ENCODE measurements at regions not wholly inside any gene's neighbourhood (a gene's known extent, or its start where the extent isn't known, plus 50 kb on each side); places are given as distances from the start of the nearest gene placed in this dataset.
"Not testable (repeated sequence)": the region's sequence is repeated elsewhere in the genome, so short reads cannot be mapped to it uniquely, and the experiment has no call there.

DNA sequence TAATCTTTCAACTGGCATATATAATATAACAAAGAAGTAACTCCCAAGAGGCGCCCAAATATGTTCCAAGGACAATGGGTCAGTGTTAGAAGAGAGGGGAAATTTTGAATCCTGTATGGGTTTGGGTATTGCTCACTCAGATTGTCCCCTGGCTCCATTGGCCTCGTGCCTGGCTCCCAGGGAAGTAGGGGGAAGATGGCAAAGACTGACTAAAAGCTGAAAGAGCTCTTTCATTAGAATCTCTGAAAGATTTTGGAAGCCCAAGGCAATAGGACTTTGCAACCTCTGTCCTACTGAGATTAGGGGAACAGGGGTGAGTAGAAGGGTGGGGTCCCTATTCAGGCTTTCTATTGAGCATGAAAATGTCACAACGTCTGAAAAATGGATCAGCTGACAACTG lies 1272.8 kb upstream of the ZEB2 start:
- no peak for DNase-seq

DNA sequence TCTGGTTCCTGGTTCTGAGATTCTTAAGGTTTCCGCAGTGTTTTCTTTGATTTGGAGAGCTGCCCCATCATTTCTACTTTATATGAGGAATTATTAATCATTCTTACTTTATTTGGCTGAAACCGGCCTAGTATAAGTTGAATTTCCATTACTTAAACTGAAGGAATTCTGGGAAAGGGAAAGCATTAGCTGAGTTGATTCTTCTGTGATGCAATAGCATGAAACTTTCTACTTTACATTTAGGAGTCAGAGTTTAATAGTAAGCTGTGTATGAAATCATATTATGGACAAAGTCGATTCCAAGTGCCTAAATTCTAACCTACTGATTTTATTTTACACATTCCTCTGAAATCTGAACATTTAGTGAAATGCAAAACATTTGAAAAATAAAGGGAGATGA lies 1269.7 kb upstream of the ZEB2 start:
- DNase-seq: no peak

DNA sequence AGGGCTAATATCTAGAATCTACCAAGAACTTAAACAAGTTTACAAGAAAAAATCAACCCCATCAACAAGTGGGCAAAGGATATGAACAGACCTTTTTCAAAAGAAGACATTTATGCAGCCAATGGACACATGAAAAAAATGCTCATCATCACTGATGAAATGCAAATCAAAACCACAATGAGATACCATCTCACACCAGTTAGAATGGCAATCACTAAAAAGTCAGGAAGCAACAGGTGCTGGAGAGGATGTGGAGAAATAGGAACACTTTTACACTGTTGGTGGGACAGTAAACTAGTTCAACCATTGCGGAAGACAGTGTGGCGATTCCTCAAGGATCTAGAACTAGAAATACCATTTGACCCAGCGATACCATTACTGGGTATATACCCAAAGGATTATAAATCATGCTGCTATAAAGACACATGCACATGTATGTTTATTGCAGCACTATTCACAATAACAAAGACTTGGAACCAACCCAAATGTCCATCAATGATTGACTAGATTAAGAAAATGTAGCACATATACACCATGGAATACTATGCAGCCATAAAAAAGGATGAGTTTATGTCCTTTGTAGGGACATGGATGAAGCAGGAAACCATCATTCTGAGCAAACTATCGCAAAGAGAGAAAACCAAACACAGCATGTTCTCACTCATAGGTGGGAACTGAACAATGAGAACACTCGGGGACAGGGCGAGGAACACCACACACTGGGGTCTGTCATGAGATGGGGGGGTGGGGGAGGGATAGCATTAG lies 1267.9 kb upstream of the ZEB2 start:
- DNase-seq: not testable (repeated sequence)

DNA sequence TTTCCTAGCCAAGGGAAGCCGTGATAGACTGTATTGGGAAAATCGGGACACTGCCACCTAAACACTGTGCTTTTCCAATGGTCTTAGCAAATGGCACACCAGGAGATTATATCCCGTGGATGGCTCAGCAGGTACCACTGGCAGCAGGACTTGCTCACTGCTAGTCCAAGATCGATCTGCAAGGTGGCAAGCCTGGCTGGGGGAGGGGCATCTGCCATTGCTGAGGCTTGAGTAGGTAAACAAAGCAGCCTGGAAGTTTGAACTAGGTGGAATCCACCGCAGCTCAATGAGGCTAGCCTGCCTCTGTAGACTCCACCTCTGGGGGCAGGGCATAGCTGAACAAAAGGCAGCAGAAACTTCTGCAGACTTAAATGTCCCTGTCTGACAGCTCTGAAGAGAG lies 1262.7 kb upstream of the ZEB2 start:
- DNase-seq: not testable (repeated sequence)

DNA sequence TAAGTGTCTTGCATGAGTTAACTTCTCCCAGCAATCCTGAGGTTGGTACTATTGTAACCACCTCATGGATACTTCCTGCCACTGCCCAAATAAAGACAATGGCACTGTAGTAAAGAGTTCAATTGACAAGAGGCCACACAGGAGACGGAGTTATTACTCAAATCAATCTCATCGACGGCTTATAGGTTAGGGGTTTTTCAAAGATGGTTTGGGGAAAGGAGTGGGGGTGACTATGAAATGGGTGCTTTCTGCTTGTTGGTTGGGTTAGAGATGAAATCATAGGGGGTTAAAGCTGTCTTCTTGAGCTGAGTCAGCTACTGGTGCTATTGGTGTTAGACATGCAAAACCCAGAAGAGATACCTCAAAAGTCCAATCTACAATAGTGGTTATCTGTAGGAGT lies 1258.0 kb upstream of the ZEB2 start:
- no peak for DNase-seq

DNA sequence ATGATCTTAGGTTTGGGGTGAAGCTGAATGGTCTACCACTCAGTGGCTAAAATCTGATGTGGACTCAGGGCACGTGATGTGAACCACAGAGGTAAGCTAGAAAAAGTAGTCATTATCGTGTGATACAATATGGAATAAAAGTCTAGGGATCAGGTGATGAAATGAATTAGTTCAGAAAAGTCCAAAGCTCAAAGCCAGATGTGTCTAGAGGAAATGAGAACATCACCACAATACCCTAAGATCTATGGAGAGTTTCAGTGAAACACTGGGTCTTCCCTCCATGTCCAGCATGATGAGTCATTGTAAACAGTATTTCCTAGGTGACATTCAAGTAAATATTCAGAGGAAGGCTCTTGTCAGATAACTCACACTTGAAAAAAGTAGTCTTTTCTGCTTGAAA lies 1257.4 kb upstream of the ZEB2 start:
- DNase-seq: no peak

DNA sequence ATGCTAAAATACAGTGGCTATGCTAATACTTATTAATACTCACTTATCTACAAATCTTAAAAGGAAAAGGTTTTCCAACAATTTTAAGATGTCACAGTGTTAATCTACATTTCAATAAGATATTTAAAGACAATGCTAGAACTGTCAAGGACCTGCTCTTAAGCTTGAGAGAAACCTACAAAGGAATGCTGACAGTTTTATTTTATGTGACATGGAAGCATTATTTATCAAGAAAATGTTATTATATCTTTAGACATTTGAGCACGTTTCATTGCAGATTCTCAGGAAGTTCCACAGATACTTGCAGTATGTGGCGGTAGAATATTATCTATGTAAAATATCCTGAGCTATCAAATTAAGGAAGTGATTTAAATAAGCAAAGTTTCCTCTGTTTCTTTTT lies 1255.7 kb upstream of the ZEB2 start:
- no peak for DNase-seq

DNA sequence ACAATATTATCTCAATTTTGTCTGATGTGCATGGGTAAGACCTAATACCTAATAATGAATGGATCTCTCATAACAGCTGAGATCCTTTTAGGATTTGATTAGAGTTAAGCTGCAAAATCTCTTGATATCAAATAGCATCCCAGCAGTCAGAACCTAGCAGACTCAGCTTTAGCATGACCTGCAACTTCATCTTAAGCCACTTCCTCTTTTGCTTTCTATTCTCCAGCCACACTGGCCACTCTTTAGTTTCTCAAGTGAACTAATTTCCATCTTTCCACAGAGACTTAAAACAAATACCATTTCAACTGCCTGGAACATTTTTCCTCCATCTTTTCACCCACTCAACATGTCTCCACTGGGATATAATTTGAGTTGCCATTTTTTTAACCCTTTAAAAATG lies 1251.6 kb upstream of the ZEB2 start:
- no peak for DNase-seq

DNA sequence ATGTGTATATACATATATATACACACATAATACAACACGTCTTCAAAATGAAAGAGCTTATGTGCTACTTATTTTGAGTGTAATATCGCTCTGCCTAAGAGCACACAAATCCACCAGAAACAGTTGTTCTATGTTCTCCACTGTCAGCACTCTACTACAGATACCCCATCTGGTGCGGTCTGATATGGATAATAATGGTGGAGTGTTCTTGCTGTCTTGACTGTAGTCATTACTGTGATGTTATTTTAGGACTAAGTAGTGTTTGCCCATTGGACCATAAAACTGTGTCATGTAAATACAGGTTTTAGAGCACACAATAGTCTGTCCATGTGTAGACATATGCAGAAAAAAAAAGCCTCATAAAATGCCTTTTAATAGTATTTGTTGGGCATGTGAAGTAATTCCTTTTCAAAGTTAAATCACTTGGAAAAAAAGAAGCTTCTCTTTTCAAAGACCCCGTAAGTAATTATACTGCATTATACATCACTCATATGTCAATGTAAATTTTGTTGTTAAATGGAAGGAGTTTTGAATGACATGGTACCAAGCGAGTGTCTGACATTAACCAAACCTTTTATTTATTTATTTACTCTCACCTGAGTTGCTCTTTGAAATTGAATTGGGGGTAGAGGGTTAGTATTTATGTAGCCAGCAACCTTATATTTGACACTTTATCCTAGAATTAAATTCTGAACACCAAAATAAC lies 1249.2 kb upstream of the ZEB2 start:
- DNase-seq: no peak

DNA sequence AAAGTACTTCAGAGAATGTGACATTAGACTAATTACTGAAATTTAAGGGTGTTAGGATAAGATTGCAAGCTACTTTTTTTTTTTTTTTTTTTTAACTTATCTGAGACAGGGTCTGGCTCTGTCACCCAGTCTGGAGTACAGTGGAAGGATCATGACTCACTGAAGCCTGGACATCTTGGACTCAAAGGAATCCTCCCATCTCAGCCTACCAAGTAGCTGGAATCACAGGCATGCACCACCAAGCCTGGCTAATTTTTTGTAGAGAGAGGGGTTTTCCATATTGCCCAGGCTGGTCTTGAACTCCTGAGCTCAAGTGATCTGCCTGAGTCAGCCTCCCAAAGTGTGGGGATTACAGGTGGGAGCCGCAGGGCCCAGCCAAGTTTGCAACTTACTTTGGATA lies 1246.0 kb upstream of the ZEB2 start:
- DNase-seq: no peak

DNA sequence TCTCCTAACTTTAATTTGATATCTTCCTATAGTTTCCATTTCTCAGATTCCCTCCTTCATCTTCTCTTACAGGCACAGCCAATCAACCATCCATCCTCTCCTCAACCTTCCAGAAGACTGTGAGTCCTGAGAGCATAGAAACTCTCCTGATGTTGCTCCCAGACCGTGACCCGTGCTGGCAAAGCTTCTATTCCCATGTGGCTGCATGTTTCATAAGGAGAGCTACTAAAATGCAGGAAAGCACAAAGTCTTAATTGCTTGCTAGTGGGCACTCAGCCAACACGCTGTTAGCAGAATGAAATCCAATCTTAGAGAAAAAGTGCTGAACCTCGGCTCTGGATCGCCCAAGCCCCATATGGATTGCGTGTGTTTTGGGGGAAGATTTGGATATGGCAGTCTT lies 1244.7 kb upstream of the ZEB2 start:
- no peak for DNase-seq

DNA sequence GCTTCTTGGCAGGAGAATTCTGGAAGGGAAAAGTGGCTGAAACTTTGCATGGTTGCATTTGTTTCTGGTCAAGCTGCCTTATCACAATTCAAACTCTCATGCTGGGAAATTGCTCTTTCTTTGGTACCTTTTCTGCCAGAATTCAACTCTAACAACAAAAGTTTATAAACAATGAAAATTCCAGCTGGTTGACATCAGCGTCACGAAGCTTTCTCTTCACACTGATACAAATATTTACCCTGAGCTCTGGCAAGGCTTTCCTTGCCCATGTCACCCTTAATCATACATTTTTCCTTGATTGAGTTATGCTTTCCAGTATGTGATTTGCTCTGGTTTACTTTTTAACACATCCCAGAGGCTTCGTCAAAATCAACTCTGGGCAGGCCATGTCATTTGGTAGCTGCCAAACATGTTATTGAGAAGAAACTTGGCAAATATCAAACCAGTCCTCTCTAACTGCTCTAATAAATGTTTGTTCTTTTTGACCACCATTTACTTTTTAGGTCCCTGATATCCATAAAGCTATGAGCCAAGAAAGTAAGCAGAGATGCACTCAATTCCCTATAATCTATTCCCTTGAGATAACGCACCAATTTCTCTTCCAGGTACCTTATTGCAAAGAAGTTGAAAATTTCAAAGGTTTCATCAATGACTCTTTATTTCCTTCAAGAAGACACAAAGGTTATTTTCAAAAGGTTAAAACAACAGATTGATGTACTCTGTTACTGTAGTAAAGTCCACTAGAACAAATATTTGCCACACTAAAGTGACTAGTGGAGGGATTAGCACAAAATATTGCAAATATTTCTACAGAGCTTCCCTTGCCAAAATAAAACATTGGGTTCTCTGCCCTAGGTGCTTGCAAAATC lies 1241.1 kb upstream of the ZEB2 start:
- DNase-seq: no peak

DNA sequence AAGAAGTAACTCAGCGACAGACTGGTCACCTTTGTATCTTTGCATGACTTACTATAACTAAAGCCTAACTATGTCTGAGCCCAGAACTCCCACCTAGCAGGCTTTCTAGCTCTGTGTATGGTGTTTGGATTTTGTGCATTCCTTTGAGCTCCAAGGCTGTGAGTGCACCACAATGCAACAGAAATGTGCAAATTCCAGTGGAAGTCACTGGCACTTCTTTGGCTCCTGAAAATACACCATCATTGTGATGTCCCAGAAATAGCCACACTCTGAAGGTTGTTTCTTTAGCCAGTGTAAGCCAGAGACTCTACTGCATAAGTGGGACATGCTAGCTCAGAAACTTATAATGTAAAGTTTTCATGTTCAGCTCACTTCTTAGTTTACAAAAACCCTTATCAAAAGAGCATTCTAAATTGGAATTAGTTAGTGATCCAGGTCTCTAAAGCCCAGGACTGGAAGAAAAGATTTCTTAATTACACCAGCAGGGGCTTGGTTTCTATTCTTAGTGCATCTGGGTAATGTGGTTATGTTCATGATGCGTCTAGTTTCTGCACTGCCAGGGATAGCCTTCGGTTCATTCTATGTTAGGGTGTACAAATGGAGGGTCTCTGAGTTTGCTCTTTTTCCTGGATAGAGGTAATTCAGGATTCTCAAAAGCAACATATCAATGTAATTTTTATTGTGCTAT lies 1239.5 kb upstream of the ZEB2 start:
- DNase-seq: no peak

DNA sequence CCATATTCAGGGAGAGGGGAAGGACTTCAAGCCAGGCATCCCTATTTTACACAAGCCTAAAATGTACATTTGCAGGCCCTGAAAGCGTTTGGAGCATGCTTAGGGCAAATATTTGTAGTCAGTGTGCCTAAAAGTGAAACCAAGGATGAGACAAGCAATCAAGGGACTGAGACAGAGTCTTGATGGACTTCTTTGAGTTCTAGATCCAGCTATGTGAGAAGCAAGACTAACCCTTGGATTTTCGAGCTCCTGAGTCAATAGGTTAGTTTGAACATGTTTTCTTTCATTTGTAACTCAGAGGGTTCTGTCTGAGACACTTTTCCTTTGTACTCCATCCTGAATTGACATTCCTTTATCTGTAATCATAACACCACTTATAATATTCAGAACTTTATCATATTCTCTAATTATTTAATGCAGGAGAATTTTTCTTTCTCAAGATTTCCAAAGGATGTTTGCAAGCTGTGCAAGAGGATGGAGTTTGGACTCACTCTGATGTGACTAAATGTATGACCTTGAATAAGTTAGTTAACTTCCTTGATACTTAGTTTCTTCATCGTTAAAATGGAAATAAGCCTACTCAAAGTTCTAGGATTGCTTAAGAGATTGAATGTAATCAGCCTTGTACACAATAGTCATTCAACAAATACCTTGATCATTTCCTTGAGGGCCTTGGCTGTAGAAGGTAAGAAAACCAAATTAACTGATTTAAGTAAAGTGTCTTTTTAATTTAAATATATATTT lies 1237.8 kb upstream of the ZEB2 start:
- DNase-seq: no peak

DNA sequence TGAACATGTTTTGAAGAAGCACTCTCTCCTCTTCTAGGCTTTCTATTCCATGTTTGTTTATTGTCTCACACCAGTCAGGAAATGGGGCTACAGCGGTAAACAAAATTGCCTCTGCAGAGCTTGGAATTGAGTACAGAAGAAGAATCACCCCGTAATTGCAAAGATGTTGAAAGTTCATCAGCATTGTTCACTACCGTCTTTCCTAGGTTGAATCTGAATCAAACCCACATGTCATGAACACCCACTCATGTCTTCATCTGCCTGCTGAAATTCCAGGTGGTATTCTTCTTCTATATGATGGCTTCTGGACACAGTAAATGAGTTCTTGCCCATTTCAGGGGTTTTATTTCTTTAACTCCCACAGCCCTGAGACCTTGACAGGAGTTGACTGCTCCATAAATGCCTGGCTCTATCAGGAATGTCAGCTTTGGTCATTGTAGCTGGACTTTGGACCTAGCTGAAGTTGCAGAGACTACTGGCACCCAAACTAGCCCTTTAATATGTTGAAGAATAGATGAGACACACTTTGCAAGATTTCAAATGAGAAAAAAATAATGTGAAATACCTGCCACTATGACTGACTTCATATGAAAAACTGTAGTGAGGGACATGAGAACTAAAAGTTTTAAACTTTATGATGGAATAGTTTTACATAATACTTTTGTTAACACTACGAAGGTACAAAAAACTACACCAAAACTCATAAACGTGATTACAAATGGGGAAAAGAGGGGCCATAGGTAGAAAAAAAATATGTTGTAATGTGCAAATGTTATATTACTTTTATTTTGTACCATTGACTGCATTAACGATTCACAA lies 1235.3 kb upstream of the ZEB2 start:
- no peak for DNase-seq

DNA sequence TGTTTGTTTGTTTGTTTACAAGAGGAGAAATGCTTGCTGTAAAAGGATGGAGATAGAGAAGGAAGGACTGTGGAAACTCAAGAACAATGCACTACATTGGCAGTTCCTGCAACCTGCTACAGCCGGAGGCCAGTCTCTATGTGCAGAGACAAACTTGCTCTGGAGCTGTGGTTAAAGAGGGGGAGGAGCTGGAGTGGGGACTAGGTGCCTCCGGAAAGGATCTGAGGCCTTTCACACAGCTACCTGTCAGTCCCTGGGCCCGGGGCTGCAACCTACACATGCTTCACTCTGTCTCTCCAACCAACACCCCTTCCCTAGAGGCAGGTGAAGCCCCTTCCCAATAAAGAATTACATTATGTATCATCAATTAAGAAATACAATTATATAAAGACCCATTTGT lies 1234.0 kb upstream of the ZEB2 start:
- no peak for DNase-seq

DNA sequence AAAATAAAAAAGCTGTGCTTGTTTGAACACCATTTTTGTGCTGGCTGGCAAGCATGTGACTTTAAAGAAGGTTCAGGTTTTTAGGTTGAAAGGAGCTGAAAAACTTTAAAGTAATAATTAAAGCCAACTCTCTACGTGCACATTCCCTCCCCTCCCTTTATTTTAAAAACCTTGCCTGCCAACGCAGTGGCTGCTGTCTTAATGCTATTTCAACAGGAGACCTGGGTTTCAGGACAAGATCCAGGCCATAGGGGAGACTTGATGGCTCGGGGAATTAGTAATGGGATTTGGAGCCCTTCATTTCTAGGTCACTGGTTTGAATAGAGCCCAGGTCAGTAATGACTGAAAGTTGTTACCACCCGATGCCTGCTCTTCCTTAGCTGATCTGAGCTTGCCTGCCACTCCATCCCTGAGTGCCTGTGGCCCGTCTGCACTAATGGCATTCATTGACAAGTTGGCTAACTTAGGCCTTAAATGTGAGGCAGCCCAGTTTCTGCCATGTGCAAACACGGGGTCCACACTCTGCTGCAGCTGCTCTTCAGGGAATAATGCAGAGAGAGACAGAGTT lies 1233.2 kb upstream of the ZEB2 start:
- DNase-seq: no peak

DNA sequence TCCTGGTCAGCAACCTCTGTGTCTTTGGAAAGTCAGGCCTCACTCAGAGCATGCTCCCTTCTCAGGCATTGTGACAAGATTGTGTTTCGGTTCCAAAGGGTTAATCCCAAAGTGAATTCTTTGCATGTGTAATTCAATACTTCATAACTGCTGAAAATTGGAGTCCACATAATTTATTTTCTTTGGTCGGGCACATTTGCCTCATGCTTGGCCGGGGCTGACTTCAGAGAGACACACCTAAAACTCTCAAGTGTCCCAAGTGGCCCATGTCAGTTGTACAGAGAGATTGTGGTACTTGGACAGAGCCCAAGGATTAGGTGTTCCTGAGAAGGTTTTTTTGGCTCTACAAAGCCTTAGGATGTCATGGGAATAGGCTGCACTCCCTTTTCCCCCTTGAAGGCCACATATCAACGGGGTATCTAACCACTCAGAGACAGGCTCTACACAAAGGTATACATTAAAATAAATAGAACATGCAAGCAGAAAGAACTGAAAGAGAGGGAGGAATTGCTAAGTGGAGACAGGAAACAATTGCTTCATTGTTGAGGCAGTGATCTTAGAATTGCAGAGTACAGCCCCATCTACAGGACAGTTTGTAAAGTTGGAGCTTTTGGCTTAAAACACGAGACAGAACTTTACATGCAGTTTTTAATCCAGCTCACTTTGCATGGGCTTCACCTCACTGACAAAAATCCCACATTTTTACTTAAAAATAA lies 1232.3 kb upstream of the ZEB2 start:
- no peak for DNase-seq

DNA sequence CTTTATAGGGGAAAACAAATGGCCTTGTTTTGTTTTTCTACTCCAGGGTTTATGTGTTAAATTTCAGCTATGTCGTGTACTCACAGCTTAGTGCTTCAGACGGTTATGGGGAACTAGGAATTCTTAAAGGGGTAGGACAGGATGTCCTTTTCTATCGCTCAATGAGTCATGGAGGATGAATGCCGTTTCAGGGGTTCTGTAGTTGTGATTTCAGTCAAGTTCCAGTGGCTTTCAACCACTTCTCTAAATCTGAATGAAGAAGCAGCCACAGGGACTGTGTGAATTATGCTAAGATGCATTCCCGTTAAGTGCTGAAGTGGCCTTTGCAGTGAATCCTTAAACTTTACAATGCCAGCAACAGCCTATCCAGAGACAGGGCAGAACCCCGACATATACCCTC lies 1231.7 kb upstream of the ZEB2 start:
- DNase-seq: no peak

DNA sequence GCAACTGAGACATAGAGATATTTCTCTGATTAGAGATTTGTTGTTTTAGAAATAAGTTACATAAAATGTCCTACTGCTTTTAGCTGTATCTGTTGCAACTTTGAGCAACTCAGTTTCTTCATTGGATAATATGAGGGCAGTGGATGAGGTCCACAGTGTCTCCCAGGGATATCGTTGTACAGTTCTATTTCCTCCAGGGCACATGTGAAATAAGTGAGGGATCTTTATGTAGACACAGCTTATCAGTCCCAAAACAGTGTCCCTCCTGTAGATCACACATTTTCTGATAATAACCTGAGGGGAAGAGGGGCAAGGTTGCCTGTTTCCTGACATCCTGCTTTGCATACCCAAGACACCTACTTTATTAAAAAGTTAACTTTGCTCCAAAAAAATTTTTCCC lies 1231.2 kb upstream of the ZEB2 start:
- no peak for DNase-seq

DNA sequence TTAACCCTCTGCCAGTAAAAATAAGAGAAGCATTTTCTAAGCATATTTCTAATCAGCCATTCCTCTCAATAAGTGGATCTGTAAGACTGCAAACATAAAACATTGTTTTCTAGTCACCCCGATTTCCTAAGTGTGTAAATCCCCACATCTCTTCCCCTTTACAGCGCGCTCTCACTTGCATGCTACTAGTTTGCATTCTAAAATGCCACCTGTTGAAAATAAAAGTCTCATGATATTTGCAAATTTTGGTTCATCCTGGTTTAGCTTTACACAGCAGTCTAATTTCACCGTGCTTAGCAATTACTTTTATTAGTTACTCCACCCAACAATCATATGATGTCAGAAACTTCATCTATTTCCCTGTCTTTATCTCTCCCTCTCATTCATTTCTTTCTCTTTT lies 1230.7 kb upstream of the ZEB2 start:
- no peak for DNase-seq

Data from activated naive CD4-positive, alpha-beta T cell (primary cell).